HG02981 (cell line): ENCODE measurements at regions not wholly inside any gene's neighbourhood (a gene's known extent, or its start where the extent isn't known, plus 50 kb on each side); places are given as distances from the start of the nearest gene placed in this dataset.
A peak's percentile ranks its signal among the peaks of the same experiment; 100 is the strongest.
"Not testable (repeated sequence)": the region's sequence is repeated elsewhere in the genome, so short reads cannot be mapped to it uniquely, and the experiment has no call there.

Experiments
- ATAC-seq: cut with Tn5 transposase; IDR thresholded peaks from one replicate; pipeline ENCODE4 v1.9.1; 2021; ENCODE audit warnings: mild to moderate bottlenecking, moderate library complexity; ENCODE audit not compliant: unreplicated experiment

GRCh38 chr3:181974198-181974597, 262.5 kb downstream of the SOX2 start:
- ATAC-seq: no peak

- no peak for ATAC-seq
Observed at GRCh38 chr3:181976526-181976925, 264.8 kb downstream of the SOX2 start.

GRCh38 chr3:181985386-181985785, 273.7 kb downstream of the SOX2 start:
- ATAC-seq: no peak

- no peak for ATAC-seq
Observed at GRCh38 chr3:181987736-181988135, 276.0 kb downstream of the SOX2 start.

GRCh38 chr3:181998828-181999227, 287.1 kb downstream of the SOX2 start:
- ATAC-seq: no peak

DNA sequence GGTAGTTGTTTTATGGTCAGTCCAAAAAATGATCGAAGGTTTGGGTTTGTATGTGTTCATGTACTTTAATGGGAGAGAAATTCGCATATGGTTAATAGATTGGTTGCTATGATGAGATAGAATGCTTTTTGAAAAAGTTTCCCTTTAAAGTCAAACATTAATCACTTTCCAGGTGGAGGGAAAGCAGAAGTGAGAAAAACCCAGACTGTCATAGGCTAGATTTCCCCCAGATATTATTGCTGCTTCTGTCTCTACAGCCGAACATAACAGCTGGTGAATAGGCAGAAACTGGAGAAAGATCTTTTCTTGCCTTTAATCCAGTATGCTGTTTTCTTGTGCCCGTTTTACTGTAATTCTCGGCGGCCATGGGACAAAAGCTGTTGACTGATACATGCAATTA, 287.6 kb downstream of the SOX2 start:
- peak; percentile 86 for ATAC-seq

- ATAC-seq: no peak
Observed at GRCh38 chr3:182000447-182000846, 288.7 kb downstream of the SOX2 start.

DNA sequence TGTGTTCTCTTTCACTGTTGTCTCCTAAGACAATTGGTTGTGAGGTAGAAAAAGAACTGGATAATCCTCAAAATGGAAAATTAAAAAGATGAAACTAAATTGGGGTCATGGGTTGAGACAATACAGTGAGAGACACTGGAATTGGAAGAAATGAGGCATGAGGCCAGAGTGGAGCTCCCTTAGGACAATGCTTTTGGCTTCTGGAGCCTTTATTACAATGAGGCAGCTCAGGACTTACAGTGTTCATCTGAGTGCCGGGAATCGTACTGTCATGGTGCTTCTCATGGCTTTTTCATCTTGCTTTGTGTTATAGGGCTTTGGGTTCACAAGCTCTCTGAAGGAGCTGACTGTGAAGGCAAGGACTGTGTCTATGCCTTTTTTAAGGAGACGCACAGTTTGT, 293.5 kb downstream of the SOX2 start:
- ATAC-seq: no peak

DNA sequence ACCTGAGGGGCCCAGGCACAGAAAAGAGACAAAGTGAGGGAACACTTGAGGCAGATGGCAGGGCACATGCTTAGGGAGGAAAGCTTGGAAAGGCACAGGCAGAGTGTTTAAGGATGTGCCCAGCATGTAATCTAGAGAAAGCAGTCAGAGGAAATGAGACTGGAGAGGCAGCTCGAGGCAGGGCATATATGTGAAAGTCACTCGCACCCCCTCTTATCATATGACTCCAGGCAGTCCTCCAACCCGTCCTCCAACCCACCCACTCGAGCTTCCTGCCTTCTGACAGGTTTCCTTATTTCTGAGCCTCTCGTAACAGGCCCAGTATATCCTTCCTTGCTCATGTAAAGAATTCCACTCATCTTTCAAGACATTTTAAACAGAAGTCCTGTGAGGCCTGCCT, 294.0 kb downstream of the SOX2 start:
- ATAC-seq: no peak

DNA sequence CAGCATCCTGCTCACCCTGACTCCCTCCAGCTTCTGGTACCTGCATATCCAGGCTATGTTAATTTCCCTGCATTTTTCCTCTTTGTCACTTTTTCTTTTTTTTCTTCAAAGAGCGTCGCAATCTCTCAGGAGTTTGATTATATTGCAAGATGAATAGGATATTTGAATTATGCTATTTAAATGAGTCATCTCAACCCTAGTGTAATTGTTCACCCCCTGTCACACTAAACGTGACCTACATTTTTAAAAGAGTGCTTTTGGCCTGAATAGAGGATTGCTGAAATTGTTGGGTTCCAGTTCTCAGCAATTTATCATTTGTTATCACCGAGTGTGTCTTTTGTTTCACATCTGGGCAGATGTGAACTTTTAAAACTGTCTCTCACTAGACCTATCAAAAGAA, 294.7 kb downstream of the SOX2 start:
- no peak for ATAC-seq

DNA sequence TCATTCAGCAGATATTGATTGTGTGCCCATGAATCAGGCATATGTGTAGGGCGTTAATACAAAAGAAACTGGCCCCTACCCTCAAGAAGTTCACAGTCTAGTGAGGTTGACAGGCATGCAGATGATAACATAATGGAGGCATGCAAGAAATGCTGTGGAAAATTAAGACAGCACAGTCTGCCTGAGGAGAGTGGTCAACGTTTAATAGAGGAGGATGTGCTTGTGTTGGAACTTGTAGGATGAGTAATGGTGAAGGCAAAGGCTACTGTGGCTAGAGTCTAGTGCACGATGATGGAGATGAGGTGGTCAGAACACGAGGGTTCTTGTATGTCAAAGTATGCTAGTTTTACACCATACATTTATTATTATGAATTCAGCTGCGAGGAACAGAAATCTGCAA, 295.7 kb downstream of the SOX2 start:
- ATAC-seq: no peak

- ATAC-seq: no peak
Observed at GRCh38 chr3:182018361-182018760, 306.6 kb downstream of the SOX2 start.

DNA sequence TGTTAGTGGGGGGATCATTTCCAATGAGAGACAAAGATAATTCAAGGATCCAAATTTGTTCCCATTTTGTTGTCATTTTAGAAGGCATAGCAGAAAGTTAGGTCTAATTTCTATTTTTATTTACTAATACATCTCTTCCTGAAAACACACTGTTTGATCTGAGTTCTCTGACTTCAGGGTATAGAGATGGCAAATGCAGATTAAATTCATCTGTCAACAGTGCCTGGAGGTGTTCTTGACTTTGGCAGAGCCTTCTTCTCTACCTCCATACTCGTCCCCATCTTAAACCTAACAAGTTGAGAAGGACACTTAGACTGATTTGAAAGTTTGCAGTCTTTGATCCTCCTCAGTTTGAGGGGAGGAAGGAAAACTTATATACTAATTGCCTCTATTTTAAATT, 308.2 kb downstream of the SOX2 start:
- ATAC-seq: no peak

- ATAC-seq: no peak
Observed at GRCh38 chr3:182023843-182024242, 312.1 kb downstream of the SOX2 start.

GRCh38 chr3:182027366-182027765, 315.6 kb downstream of the SOX2 start:
- no peak for ATAC-seq

DNA sequence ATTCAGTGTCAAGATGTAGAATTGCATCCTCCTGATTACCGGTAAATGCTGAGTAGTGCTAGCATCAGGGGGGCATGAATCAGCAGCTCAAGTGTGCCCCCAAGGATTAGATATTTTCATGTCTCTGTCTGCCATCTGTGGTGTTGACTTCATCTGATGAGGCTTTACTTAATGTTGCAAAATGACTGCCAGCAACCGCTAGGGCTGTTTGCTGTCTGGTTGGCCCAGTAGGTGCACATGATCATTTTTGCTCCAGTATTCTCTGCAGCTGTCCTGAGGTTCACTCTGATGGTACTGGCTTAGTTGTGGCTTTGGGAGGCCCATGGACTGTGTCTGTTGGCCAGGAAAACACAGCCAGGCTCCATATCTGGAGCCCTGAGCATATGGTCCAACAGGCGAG, 316.4 kb downstream of the SOX2 start:
- ATAC-seq: no peak

GRCh38 chr3:182034231-182034630, 322.5 kb downstream of the SOX2 start:
- not testable (repeated sequence) for ATAC-seq

GRCh38 chr3:182035324-182035723, 323.6 kb downstream of the SOX2 start:
- ATAC-seq: no peak

DNA sequence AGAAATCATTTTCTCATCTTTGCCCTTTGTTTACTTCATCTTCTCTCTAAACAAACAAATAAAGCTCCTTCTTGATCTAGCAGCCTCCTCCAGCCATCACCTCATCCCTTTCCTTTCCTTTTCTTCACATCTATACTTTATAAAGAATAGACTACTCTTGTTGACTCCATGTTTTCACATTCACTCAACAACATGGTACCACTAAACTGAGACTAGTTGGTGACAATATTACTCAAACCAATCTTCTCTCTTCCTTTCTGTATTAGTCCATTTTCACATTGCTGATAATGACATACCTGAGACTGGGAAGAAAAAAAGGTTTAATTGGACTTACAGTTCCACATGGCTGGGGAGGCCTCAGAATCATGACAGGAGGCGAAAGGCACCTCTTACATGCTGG, 324.7 kb downstream of the SOX2 start:
- no peak for ATAC-seq

DNA sequence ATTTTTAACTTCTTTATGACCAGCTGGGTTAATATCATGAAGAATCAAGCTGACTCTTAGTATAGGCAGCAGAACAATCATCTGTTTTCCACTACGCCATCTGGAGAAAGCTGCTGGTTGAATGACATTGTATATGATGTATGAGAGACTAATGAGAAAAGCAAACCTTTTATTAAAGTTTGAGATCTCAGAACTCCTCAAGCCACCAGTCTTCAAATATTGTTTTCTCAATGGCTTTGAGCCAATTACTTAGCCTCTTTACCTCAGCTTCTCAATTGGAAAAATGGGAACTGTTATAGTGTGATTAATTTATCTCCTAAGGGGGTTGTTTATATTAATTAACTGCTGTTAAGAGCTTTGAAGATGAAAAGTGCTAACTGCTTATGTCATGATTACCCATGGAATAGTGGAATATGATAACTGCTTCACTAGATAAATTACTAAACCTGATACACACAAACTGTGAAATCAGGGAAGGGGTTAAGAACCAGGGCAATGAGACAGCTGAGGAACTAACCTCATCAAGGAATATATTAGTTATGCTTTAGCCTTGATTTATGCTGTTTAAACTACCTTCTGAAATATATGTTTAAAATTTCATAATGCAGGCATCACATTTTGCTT, 330.1 kb downstream of the SOX2 start:
- ATAC-seq: no peak

GRCh38 chr3:182045736-182046135, 334.0 kb downstream of the SOX2 start:
- ATAC-seq: no peak

GRCh38 chr3:182046166-182046764, 334.5 kb downstream of the SOX2 start:
- no peak for ATAC-seq

- ATAC-seq: no peak
Observed at GRCh38 chr3:182050932-182051331, 339.2 kb downstream of the SOX2 start.
